OCI-LY1 (cell line): ENCODE measurements at regions not wholly inside any gene's neighbourhood (a gene's known extent, or its start where the extent isn't known, plus 50 kb on each side); places are given as distances from the start of the nearest gene placed in this dataset.

Experiments
- H2AFZ ChIP-seq: fragments of 200-600 bp; sonication (generic), shearing (Covaris generic); 2 replicates; pipeline ENCODE4 v1.6.0; 2014; ENCODE audit warnings: antibody characterized with exemption, mild to moderate bottlenecking, low read length
- H3F3A ChIP-seq: fragments of 200-600 bp; sonication (generic), shearing (Covaris generic); 2 replicates; pipeline ENCODE4 v1.6.0; 2014; ENCODE audit warnings: mild to moderate bottlenecking, antibody characterized with exemption, low read length, moderate library complexity; ENCODE audit not compliant: insufficient read depth
- H3K27ac ChIP-seq: fragments of 200-600 bp; sonication (generic); 2 replicates; pipeline ENCODE4 v1.5.1; 2014; ENCODE audit warnings: low read length, mixed run types, mild to moderate bottlenecking, low read depth; ENCODE audit not compliant: poor library complexity, severe bottlenecking
- H3K27me3 ChIP-seq: fragments of 200-600 bp; sonication (generic); 2 replicates; pipeline ENCODE4 v1.6.0; 2014; ENCODE audit warnings: antibody characterized with exemption, mild to moderate bottlenecking, low read length, moderate library complexity; ENCODE audit not compliant: insufficient read depth
- H3K36me3 ChIP-seq: fragments of 200-600 bp; sonication (generic); 2 replicates; pipeline ENCODE4 v1.6.1; 2014; ENCODE audit warnings: mild to moderate bottlenecking, antibody characterized with exemption, low read length, moderate library complexity, mixed read lengths; ENCODE audit not compliant: insufficient read depth
- H3K4me1 ChIP-seq: fragments of 200-600 bp; sonication (generic); 2 replicates; pipeline ENCODE4 v1.5.1; 2014; ENCODE audit warnings: mild to moderate bottlenecking, low read length, moderate library complexity; ENCODE audit not compliant: insufficient read depth, severe bottlenecking
- H3K4me2 ChIP-seq: fragments of 200-600 bp; sonication (generic), shearing (Covaris generic); 2 replicates; pipeline ENCODE4 v1.6.1; 2014; ENCODE audit warnings: low read length
- H3K4me3 ChIP-seq: fragments of 200-600 bp; sonication (generic); 2 replicates; pipeline ENCODE4 v1.5.1; 2014; ENCODE audit warnings: low read length, low read depth, mild to moderate bottlenecking, mixed read lengths; ENCODE audit not compliant: poor library complexity, severe bottlenecking
- H3K79me2 ChIP-seq: fragments of 200-600 bp; shearing (Covaris generic); 2 replicates; pipeline ENCODE4 v1.6.1; 2016; ENCODE audit warnings: mixed run types, low read length, mixed read lengths; ENCODE audit not compliant: insufficient read depth
- H3K9ac ChIP-seq: fragments of 200-600 bp; sonication (generic), shearing (Covaris generic); 2 replicates; pipeline ENCODE4 v1.6.1; 2014; ENCODE audit warnings: mild to moderate bottlenecking, low read length, mixed read lengths
- H3K9me2 ChIP-seq: fragments of 200-600 bp; sonication (generic), shearing (Covaris generic); 2 replicates; pipeline ENCODE4 v1.6.1; 2014; ENCODE audit warnings: low read depth, mild to moderate bottlenecking, low read length, mixed read lengths
- H3K9me3 ChIP-seq: fragments of 200-600 bp; shearing (Covaris generic); 2 replicates; pipeline ENCODE4 v1.6.1; 2014; ENCODE audit warnings: low read length, mixed read lengths
- H4K20me1 ChIP-seq: fragments of 200-600 bp; sonication (generic), shearing (Covaris generic); 2 replicates; pipeline ENCODE4 v1.6.0; 2016; ENCODE audit warnings: mild to moderate bottlenecking, low read length; ENCODE audit not compliant: insufficient read depth
- CTCF ChIP-seq: fragments of 200-600 bp; sonication (generic), shearing (Covaris generic); IDR thresholded peaks from 2 replicates; pipeline ENCODE4 v1.5.1; 2017; ENCODE audit warnings: mild to moderate bottlenecking, antibody characterized with exemption, low read length, moderate library complexity, mixed read lengths
- EZH2 ChIP-seq: fragments of 200-600 bp; sonication (generic), shearing (Covaris generic); IDR thresholded peaks from 2 replicates; pipeline ENCODE4 v1.8.0; 2017; ENCODE audit warnings: borderline replicate concordance, mixed run types, mild to moderate bottlenecking, antibody characterized with exemption, low read length, moderate library complexity, mixed read lengths

GRCh38 chr5:124546643-124547042, 199.8 kb downstream of the ZNF608 start:
- H3K9ac ChIP-seq = no peak overlapping the region
- H2AFZ ChIP-seq = no peak overlapping the region

GRCh38 chr5:124544366-124545055, 201.9 kb downstream of the ZNF608 start:
- H3K27me3 ChIP-seq = no peaks in the 10 kb centered on the region
- no peak for TF ChIP-seq CTCF
- TF ChIP-seq EZH2 = no peak
- no peaks in the 10 kb centered on the region for H3K79me2 ChIP-seq
- no peak overlapping the region for H3K4me2 ChIP-seq
- no peak overlapping the region for H3K9ac ChIP-seq
- no peak overlapping the region for H3K27ac ChIP-seq
- no peaks in the 10 kb centered on the region for H3F3A ChIP-seq
- H3K9me2 ChIP-seq = no peaks in the 10 kb centered on the region
- no peaks in the 10 kb centered on the region for H3K9me3 ChIP-seq
- no peak overlapping the region for H3K4me3 ChIP-seq
- no peaks in the 10 kb centered on the region for H4K20me1 ChIP-seq
- H3K36me3 ChIP-seq = no peaks in the 10 kb centered on the region; the same call in 1 of the 2 replicates
- no peak overlapping the region for H2AFZ ChIP-seq
- peaks cover 9% of the 10 kb centered on the region for H3K4me1 ChIP-seq

More at GRCh38 chr5:124546643-124547042, 199.8 kb downstream of the ZNF608 start:
- Histone ChIP-seq H3K27ac (no peak overlapping the region), H3K27me3 (no peaks in the 10 kb centered on the region), H3F3A (no peaks in the 10 kb centered on the region), H3K9me2 (no peaks in the 10 kb centered on the region), H3K4me3 (no peak overlapping the region), H3K79me2 (no peaks in the 10 kb centered on the region), H3K9me3 (no peaks in the 10 kb centered on the region), H4K20me1 (no peaks in the 10 kb centered on the region), H3K4me1 (peaks cover 9% of the 10 kb centered on the region), H3K4me2 (no peak overlapping the region), H3K36me3 (no peaks in the 10 kb centered on the region)
- TF ChIP-seq CTCF (no peak), EZH2 (no peak)

GRCh38 chr5:124538931-124539330, 207.5 kb downstream of the ZNF608 start:
- Histone ChIP-seq H4K20me1 (no peaks in the 10 kb centered on the region), H3K36me3 (no peaks in the 10 kb centered on the region; the same call in 1 of the 2 replicates)

More at GRCh38 chr5:124538931-124539330, 207.5 kb downstream of the ZNF608 start:
- Histone ChIP-seq H3K4me2 (no peak overlapping the region), H3F3A (no peaks in the 10 kb centered on the region), H3K27ac (no peak overlapping the region), H3K9me3 (0 out of 2 replicates have a peak, but pooled peaks cover 5% of the 10 kb centered on the region), H3K79me2 (no peaks in the 10 kb centered on the region), H3K27me3 (no peaks in the 10 kb centered on the region), H3K9me2 (no peaks in the 10 kb centered on the region), H3K4me3 (no peak overlapping the region), H2AFZ (no peak overlapping the region), H3K9ac (no peak overlapping the region), H3K4me1 (peaks cover 4% of the 10 kb centered on the region)
- TF ChIP-seq EZH2 = no peak
- TF ChIP-seq CTCF = no peak
